GM23248 (cell line): ENCODE measurements at regions not wholly inside any gene's neighbourhood (a gene's known extent, or its start where the extent isn't known, plus 50 kb on each side); places are given as distances from the start of the nearest gene placed in this dataset.
"Not testable (repeated sequence)": the region's sequence is repeated elsewhere in the genome, so short reads cannot be mapped to it uniquely, and the experiment has no call there.

ENCODE experiments used
- EZH2 ChIP-seq: fragments of 200-600 bp; sonication (generic); IDR thresholded peaks from 2 replicates; pipeline ENCODE4 v1.6.1; 2018; ENCODE audit warnings: antibody characterized with exemption, mild to moderate bottlenecking; ENCODE audit not compliant: insufficient read depth, poor library complexity, severe bottlenecking
- EZH2phosphoT487 ChIP-seq: fragments of 200-600 bp; sonication (generic); IDR thresholded peaks from 2 replicates; pipeline ENCODE4 v1.6.1; 2018; ENCODE audit warnings: antibody characterized with exemption, moderate library complexity, mild to moderate bottlenecking, low read depth; ENCODE audit not compliant: insufficient read depth

- TF ChIP-seq EZH2, EZH2phosphoT487: not testable (repeated sequence)
Observed at GRCh38 chr1:146386851-146387749, 158.3 kb upstream of the NOTCH2NLA start.
